ENCODE measurements at regions not wholly inside any gene's neighbourhood (a gene's known extent, or its start where the extent isn't known, plus 50 kb on each side); places are given as distances from the start of the nearest gene placed in this dataset.

DNA sequence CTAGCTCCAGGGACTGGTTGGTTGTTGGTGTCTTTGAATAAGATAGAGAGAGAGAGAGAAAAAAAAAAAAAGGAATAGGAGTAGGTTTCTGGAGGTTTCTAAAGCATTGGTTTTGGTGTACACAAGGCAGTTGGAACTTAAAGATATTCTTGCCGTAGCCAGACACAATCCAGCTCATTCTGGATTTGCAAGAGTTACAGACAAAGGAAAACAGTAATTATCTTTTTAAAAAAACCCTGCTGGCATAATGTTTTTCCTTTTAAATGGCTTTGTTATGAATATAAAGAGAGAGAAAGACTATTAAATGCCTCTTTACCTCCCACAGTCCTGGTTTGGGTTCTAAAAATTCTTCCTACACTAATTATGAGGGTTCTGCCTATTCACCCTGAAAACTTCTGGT is 120.4 kb upstream of the RAG2 start:
- TF ChIP-seq, protein P1, sequence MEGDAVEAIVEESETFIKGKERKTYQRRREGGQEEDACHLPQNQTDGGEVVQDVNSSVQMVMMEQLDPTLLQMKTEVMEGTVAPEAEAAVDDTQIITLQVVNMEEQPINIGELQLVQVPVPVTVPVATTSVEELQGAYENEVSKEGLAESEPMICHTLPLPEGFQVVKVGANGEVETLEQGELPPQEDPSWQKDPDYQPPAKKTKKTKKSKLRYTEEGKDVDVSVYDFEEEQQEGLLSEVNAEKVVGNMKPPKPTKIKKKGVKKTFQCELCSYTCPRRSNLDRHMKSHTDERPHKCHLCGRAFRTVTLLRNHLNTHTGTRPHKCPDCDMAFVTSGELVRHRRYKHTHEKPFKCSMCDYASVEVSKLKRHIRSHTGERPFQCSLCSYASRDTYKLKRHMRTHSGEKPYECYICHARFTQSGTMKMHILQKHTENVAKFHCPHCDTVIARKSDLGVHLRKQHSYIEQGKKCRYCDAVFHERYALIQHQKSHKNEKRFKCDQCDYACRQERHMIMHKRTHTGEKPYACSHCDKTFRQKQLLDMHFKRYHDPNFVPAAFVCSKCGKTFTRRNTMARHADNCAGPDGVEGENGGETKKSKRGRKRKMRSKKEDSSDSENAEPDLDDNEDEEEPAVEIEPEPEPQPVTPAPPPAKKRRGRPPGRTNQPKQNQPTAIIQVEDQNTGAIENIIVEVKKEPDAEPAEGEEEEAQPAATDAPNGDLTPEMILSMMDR (IDR thresholded peaks at IDR 0.05): no peak
- TF ChIP-seq POLR2A (IDR thresholded peaks at IDR 0.05; ENCODE audit: low read length) (no peak), NR3C1 (IDR thresholded peaks at IDR 0.05) (no peak)
